GM10266 (cell line): ENCODE measurements at regions not wholly inside any gene's neighbourhood (a gene's known extent, or its start where the extent isn't known, plus 50 kb on each side); places are given as distances from the start of the nearest gene placed in this dataset.
"Not testable (repeated sequence)": the region's sequence is repeated elsewhere in the genome, so short reads cannot be mapped to it uniquely, and the experiment has no call there.

Experiments used
- DNase-seq: peaks from one replicate; pipeline ENCODE4 v3.0.0; 2012; ENCODE audit errors: extremely low spot score
- TF ChIP-seq, protein P1 (sequence below): IDR thresholded peaks from 2 replicates; pipeline ENCODE4 v1.5.1; 2012; ENCODE audit warnings: mild to moderate bottlenecking, low read depth; ENCODE audit not compliant: control insufficient read depth, insufficient read depth; ENCODE audit errors: missing control alignments

DNA sequence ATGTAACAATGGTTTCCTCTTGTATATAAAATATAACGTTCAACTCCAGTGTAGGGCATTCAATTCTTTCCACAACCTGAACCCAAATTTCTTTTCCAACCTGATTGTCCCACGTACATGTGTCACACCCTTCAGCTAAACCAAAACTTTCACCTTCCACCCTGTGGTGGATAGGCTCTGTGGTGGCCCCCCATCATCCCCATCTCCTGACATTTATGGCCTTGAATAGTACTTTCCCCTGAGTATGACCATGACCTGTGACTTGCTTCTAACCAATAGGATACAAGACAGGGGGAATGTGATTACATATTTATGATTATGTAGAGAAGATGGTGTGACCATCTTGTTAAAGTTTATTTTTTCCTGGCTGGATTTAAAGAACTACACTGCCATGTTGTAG is 377.0 kb downstream of the PTPRC start:
- no peak for DNase-seq
- TF ChIP-seq, protein P1, sequence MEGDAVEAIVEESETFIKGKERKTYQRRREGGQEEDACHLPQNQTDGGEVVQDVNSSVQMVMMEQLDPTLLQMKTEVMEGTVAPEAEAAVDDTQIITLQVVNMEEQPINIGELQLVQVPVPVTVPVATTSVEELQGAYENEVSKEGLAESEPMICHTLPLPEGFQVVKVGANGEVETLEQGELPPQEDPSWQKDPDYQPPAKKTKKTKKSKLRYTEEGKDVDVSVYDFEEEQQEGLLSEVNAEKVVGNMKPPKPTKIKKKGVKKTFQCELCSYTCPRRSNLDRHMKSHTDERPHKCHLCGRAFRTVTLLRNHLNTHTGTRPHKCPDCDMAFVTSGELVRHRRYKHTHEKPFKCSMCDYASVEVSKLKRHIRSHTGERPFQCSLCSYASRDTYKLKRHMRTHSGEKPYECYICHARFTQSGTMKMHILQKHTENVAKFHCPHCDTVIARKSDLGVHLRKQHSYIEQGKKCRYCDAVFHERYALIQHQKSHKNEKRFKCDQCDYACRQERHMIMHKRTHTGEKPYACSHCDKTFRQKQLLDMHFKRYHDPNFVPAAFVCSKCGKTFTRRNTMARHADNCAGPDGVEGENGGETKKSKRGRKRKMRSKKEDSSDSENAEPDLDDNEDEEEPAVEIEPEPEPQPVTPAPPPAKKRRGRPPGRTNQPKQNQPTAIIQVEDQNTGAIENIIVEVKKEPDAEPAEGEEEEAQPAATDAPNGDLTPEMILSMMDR = no peak

DNA sequence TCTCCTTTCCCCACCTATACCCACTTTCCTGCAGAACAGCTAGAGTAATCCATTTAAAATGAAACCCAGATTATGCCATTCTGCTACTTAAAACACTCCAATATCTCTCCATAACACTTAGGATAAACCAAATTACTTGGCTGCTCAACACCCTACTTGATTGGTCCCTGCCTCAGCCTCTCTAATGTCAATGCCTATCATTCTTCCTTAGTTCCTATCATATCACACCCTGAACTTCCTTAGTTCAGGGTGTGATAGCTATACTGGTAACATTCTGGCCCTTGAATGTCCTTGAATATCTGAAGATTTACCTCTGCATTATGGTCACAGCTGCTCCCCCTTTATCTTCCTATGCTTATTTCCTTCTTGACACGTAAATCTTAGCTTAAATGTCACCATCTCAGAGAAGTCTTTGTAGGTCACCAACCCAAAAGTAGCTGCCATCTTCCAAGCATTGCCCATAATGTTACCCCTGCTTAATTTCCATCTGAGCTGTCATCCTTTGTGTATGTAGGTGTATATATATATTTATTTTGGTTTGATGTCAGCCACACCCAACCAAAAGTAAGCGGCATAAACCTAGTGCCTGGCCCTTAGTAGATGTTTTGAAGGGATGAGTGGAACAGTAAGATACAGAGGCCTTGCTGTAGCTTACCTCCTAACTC is 379.8 kb downstream of the PTPRC start:
- TF ChIP-seq, protein P1 = no peak
- no peak for DNase-seq

DNA sequence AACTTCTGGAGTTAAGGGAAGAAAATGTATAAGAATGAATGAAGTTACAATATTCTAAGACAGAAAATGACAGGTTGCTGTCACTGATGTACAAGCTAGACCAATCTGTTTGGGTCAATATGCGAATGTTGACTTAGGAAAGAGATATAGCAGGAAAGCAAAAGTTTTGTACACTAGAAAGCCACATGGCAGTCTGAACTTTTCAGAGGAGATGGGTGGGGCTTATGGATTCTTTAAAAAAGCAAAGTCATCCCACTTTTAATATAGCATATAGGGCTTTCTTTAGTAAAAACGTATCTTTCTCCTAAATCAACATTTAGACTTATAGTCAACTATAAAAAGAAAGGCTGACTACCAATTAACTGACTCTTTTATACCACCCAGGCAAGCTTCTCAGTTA is 381.2 kb downstream of the PTPRC start:
- DNase-seq = no peak

DNA sequence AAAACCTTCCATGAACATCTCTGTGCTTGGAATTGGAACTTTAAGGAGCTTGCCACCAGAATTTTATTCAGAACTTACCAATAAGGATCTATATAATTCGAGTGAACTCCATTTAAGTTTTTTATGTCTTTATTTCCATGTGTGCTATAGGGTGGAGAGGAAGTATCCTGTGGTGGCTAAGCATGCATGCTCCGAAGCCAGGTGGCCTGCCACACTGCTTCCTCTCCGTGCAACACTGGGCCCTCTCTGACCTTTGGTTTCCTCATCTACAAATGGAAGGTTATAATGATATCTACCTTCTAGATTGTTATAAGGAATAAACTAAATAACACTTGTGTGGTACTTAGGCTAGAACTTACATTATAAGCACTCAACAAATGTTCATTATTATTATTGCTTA is 382.1 kb downstream of the PTPRC start:
- DNase-seq = no peak
- TF ChIP-seq, protein P1 = no peak

More for the DNA sequence above, 381.2 kb downstream of the PTPRC start:
- TF ChIP-seq, protein P1 = no peak

DNA sequence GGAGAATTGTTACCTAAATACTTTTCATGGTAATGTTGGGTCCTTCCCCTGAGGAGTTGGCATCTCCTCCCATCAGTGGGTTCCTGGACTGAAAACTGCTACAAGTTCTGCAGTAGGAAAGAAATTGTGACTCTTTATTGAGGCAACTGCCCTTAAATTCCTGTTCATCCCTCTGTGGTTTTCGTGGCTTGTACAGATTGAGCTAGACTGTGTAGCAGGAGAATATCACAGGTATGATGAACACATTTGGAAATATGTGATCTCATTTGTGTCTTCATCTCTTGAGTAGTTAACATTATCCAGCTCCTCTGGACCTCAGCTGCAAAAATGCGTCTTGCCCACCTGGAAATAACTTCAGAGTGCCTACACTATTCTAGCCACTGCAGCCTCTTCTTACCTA is 390.6 kb downstream of the PTPRC start:
- no peak for DNase-seq
- TF ChIP-seq, protein P1 = no peak

DNA sequence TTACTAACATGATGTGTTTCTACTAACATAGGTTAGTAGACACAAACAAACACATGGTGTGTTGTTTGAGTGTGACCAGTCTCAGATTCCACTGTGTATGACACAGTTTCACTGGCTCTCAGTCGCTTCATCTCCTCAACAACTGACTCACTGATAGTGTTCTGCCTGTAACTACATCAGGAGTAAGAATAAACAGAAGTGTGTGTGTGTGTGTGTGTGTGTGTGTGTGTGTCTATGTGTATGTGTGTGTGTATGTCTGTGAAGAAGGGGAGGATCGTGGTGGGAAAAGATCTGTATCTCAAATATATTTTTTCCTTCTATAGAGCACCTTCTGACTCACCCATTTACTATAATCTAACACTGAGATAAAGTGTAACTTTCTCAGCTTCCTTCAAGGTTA is 391.0 kb downstream of the PTPRC start:
- DNase-seq = no peak
- TF ChIP-seq, protein P1 = no peak

DNA sequence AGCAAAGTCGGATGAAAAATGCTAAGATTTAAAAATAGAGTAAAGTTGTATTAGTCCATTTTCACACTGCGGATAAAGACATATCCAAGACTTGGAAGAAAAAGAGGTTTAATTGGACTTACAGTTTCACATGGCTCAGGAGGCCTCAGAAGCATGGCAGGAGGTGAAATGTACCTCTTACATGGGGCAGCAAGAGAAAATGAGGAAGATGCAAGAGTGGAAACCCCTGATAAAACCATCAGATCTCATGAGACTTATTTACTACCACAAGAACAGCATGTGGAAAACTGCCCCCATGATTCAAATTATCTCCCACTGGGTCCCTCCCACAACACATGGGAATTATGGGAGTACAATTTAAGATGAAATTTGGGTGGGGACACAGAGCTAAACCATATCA is 391.7 kb downstream of the PTPRC start:
- not testable (repeated sequence) for DNase-seq

DNA sequence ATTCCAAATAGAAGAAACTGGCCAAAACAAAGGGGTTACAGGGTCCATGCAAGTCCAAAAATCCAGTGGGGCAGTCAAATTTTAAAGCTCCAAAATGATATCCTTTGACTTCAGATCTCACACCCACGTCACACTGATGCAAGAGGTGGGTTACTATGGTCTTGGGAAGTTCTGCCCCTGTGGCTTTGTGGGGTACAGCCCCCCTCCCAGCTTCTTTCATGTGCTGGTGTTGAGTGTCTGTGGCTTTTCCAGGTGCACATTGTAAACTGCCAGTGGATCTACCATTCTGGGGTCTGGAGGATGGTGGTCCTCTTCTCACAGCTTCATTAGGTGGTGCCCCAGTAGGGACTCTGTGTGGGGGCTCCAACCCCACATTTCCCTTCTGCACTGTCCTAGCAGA is 392.3 kb downstream of the PTPRC start:
- DNase-seq = not testable (repeated sequence)

DNA sequence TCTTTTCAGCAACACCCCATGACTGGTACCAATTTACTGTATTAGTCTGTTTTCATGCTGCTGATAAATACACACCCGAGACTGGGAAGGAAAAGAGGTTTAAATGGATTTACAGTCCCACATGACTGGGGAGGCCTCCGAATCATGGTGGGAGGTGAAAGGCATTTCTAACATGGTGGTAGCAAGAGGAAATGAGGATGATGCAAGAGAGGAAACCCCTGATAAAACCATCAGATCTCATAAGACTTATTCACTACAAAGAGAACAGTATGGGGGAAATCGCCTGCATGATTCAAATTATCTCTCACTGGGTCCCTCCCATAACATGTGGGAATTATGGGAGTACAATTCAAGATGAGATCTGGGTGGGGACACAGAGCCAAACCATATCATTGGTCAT is 393.6 kb downstream of the PTPRC start:
- DNase-seq = not testable (repeated sequence)
